Effector memory CD8-positive, alpha-beta T cell (primary cell): ENCODE measurements at regions not wholly inside any gene's neighbourhood (a gene's known extent, or its start where the extent isn't known, plus 50 kb on each side); places are given as distances from the start of the nearest gene placed in this dataset.
"Not testable (repeated sequence)": the region's sequence is repeated elsewhere in the genome, so short reads cannot be mapped to it uniquely, and the experiment has no call there.

Source experiments
- ATAC-seq: fragments of 150-1000 bp; cut with Tn5 transposase; replicated peaks from 2 replicates; pipeline ENCODE4 v1.10.0; 2021; ENCODE audit warnings: mild to moderate bottlenecking, moderate library complexity
- DNase-seq, 3 experiments: peaks; one replicate each; pipeline ENCODE4 v3.0.0; 2021
- H3K27ac Mint-ChIP-seq, 2 donors: one replicate each; pipeline ENCODE4 v1.8.0; 2022; ENCODE audit warnings: mild to moderate bottlenecking in 2 of 2, mixed read lengths in 2 of 2, moderate library complexity in 2 of 2
- H3K27me3 Mint-ChIP-seq, 2 donors: one replicate each; pipeline ENCODE4 v1.8.0; 2022; ENCODE audit warnings: mixed read lengths in 2 of 2
- H3K36me3 Mint-ChIP-seq: one replicate; pipeline ENCODE4 v1.8.0; 2022; ENCODE audit warnings: mild to moderate bottlenecking, moderate library complexity, mixed read lengths; ENCODE audit not compliant: insufficient read depth
- H3K4me1 Mint-ChIP-seq, 2 donors: one replicate each; pipeline ENCODE4 v1.8.0; 2022; ENCODE audit warnings: low read depth in 2 of 2, mixed read lengths in 2 of 2
- H3K4me3 Mint-ChIP-seq, 2 donors: one replicate each; pipeline ENCODE4 v1.8.0; 2022; ENCODE audit warnings: mild to moderate bottlenecking in 2 of 2, mixed read lengths in 2 of 2, moderate library complexity in 2 of 2
- H3K9me3 Mint-ChIP-seq, 2 donors: one replicate each; pipeline ENCODE4 v1.8.0; 2022; ENCODE audit warnings: mixed read lengths in 2 of 2

DNA sequence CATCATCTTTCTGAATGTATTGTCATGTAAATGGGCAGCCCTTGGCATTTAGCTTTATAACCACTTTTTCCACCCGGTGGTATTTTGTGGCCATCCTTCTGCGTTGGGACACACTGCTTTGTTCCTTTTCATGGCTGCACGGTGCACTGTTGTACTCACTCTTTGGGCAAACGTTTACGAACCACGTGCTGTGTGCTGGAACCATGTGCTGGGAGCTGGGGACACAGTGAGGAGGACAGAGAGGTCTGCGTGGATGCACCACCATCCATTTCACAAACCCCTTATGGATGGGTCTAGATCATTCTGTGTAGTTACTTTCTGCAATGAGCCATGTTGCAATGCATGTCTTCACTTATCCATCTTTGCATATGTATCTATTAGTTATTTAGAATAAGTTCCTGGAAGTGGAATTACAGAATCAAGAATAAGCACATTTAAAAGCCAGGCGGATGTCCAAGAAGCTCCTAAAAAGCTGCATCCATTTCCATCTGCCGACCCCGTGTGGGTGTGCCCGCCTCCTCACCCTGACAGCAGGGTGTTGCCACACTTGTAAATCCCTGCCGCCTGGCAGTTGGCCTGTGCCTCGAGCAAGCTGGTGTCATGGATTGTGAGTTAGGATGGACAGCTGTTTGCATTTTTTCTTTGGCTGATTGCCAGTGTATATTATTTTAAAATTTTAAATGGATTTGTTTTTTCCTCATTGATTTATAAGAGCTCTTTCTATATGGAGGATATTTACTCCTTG lies 183.8 kb downstream of the LAT start:
- H3K27ac Mint-ChIP-seq, ATAC-seq, H3K9me3 Mint-ChIP-seq, H3K36me3 Mint-ChIP-seq, H3K4me3 Mint-ChIP-seq, H3K27me3 Mint-ChIP-seq, DNase-seq: not testable (repeated sequence)
- H3K4me1 Mint-ChIP-seq: peaks cover 1 to 11% of the 10 kb centered on the region in 2 donors

- H3K4me1 Mint-ChIP-seq: peaks cover 2 to 11% of the 10 kb centered on the region in 2 donors
- H3K9me3 Mint-ChIP-seq, DNase-seq, H3K4me3 Mint-ChIP-seq, ATAC-seq, H3K27ac Mint-ChIP-seq, H3K27me3 Mint-ChIP-seq, H3K36me3 Mint-ChIP-seq: not testable (repeated sequence)
Measured at GRCh38 chr16:29164442-29165089, 179.7 kb downstream of the LAT start.

DNA sequence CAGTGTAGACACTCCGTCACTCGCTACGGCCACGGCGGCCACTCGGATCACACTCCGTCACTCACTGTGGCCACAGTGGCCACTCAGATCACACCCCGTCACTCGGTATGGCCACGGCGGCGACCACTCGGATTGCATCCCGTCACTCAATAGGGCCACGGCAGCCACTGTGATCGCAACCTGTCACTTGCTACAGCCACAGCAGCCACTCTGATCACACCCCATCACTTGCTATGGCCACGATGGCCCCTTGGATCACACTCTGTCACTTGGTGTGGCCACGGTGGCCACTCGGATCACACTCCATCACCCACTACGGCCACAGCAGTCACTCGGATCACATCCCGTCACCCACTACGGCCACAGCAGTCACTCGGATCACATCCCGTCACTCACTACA lies 175.3 kb downstream of the LAT start:
- not testable (repeated sequence) for H3K9me3 Mint-ChIP-seq, ATAC-seq, H3K36me3 Mint-ChIP-seq, H3K27me3 Mint-ChIP-seq, H3K4me1 Mint-ChIP-seq, H3K4me3 Mint-ChIP-seq, DNase-seq
- peak overlapping the region; percentile 18 to 58 for H3K27ac Mint-ChIP-seq

DNA sequence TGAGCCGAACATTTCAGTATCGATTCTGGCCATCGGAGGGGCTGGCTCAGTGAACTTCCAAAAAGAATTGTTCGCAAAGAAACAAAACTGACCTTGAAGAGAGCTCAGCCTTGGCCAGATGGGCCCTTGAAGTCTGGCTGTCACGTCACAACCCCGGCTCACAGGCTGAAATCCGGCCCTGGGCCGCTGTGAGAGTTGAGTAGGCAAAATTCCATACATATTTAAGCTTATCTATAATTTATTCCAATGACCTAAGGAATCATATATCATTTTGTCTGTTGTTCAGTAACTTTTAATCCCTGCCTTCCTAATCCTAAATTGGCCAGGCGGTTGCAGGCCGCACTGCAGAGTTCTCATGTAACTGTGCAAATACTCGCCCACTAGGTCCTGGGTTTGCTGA lies 174.8 kb downstream of the LAT start:
- ATAC-seq, H3K9me3 Mint-ChIP-seq, H3K4me1 Mint-ChIP-seq, H3K27ac Mint-ChIP-seq, H3K4me3 Mint-ChIP-seq, H3K27me3 Mint-ChIP-seq, H3K36me3 Mint-ChIP-seq, DNase-seq: not testable (repeated sequence)

DNA sequence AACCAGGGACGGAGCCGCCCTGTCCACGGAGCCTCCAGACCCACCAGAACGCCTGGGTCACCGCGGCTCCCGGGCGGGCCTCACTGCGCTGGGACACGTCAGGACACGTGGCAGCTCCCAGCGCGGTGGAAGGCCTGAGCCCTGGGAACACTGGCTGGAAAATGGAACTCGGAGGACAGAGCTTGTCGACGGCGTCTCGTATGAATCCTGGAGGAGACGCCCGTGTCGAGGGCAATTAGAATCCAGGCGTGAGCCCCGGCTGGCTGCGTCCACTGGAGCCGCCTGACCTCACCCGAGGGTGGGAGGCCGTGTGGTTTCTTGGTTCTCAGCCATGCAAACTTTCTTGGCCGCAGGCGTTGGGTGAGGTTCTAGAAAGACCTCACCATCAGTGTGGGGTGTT lies 173.9 kb downstream of the LAT start:
- no peak for ATAC-seq
- H3K4me3 Mint-ChIP-seq: no peak overlapping the region
- no peak for DNase-seq
- H3K36me3 Mint-ChIP-seq: peaks cover 4% of the 10 kb centered on the region
- no peaks in the 10 kb centered on the region for H3K27me3 Mint-ChIP-seq
- peaks cover 3 to 9% of the 10 kb centered on the region in 2 donors for H3K4me1 Mint-ChIP-seq
- H3K27ac Mint-ChIP-seq: no peak overlapping the region
- H3K9me3 Mint-ChIP-seq: no peaks in the 10 kb centered on the region

- not testable (repeated sequence) for H3K36me3 Mint-ChIP-seq, H3K27me3 Mint-ChIP-seq, H3K4me3 Mint-ChIP-seq, H3K4me1 Mint-ChIP-seq, ATAC-seq, H3K9me3 Mint-ChIP-seq, DNase-seq
- peak overlapping the region; percentile 19 to 53 for H3K27ac Mint-ChIP-seq
Measured at GRCh38 chr16:29158031-29158784, 173.4 kb downstream of the LAT start.

GRCh38 chr16:29157051-29157923 lies 172.4 kb downstream of the LAT start:
- H3K27ac Mint-ChIP-seq: peak overlapping the region; percentile 13 to 72
- not testable (repeated sequence) for H3K36me3 Mint-ChIP-seq, H3K4me1 Mint-ChIP-seq, H3K9me3 Mint-ChIP-seq, H3K4me3 Mint-ChIP-seq, DNase-seq, H3K27me3 Mint-ChIP-seq
- peak; percentile 17 for ATAC-seq

- H3K27ac Mint-ChIP-seq: peak overlapping the region; percentile 13 to 72
- H3K4me1 Mint-ChIP-seq: peaks cover 3 to 9% of the 10 kb centered on the region in 2 donors
- no peaks in the 10 kb centered on the region for H3K27me3 Mint-ChIP-seq
- DNase-seq (no peak), ATAC-seq (no peak)
- no peaks in the 10 kb centered on the region for H3K9me3 Mint-ChIP-seq
- peaks cover 4% of the 10 kb centered on the region for H3K36me3 Mint-ChIP-seq
- H3K4me3 Mint-ChIP-seq: no peak overlapping the region
Measured at GRCh38 chr16:29156511-29156910, 171.7 kb downstream of the LAT start.

GRCh38 chr16:29155866-29156200 lies 171.0 kb downstream of the LAT start:
- ATAC-seq, H3K36me3 Mint-ChIP-seq, H3K4me1 Mint-ChIP-seq, DNase-seq, H3K27me3 Mint-ChIP-seq, H3K4me3 Mint-ChIP-seq, H3K9me3 Mint-ChIP-seq: not testable (repeated sequence)
- H3K27ac Mint-ChIP-seq: peak overlapping the region; percentile 72 to 74

DNA sequence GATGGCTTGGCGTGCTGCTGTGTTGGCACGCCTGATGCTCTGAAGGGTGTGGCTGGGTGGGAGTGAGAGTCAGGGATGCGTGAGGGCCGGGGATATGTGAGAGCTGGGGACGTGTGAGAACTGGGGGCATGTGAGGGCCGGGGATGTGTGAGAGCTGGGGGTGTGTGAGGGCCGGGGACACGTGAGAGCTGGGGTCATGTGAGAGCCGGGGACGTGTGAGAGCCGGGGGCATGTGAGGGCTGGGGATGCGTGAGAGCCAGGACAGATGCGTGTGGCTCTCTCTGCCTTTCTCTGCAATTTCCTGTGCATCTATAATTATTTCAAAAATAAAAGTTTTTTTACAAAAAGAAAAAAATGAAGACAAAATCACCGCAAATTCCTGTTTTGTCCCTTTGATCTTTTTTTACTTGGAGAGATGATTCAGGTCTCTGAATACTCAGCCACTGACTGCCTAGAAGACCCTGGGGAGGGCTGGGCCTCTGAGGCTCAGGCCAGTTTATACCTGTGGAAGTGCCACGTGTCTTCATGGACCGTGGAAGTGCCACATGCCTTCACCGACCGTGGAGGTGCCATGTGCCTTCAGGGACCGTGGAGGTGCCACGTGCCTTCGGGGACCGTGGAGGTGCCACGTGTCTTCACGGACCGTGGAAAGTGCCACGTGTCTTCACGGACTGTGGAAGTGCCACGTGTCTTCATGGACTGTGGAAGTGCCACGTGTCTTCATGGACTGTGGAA lies 170.4 kb downstream of the LAT start:
- H3K36me3 Mint-ChIP-seq, ATAC-seq, H3K4me3 Mint-ChIP-seq: not testable (repeated sequence)

DNA sequence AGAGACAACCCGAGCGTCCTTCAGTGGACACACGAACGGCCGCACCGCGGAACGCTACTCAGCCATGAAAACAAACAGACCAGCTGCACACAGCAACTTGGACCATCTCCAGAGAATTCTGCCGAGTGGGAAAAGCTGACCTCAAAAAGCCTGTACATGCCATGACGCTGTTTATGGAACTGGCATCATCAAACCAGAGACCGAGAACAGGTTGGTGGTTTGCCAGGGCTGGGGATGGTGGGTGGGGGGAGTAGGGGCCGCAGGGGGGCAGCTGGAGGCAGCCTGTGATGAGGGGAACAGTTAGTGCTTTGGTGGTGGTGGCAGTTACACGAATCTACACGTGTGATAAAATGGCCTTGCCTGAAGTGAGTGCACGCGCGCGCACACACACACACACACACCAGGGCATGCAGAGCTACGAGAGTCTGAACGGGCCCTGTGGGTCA lies 169.8 kb downstream of the LAT start:
- H3K4me3 Mint-ChIP-seq: no peak overlapping the region
- DNase-seq (no peak), ATAC-seq (no peak)
- no peaks in the 10 kb centered on the region for H3K27me3 Mint-ChIP-seq
- no peaks in the 10 kb centered on the region for H3K9me3 Mint-ChIP-seq
- H3K4me1 Mint-ChIP-seq: peaks cover 5 to 8% of the 10 kb centered on the region in 2 donors
- H3K36me3 Mint-ChIP-seq: no peaks in the 10 kb centered on the region
- H3K27ac Mint-ChIP-seq: peak overlapping the region; percentile 74 to 77

More for the DNA sequence above, 170.4 kb downstream of the LAT start:
- H3K9me3 Mint-ChIP-seq, H3K4me1 Mint-ChIP-seq, H3K27me3 Mint-ChIP-seq, DNase-seq: not testable (repeated sequence)
- peak overlapping the region; percentile 74 to 77 for H3K27ac Mint-ChIP-seq

- Mint-ChIP-seq H3K36me3 (peaks cover 6% of the 10 kb centered on the region), H3K4me1 (peaks cover 11 to 15% of the 10 kb centered on the region in 2 donors), H3K27me3 (no peaks in the 10 kb centered on the region), H3K27ac (peak overlapping the region in 1 of 2 donors; percentile 73), H3K9me3 (no peaks in the 10 kb centered on the region), H3K4me3 (no peak overlapping the region)
- no peak for DNase-seq
- no peak for ATAC-seq
Measured at GRCh38 chr16:29154088-29154487, 169.2 kb downstream of the LAT start.
